OCI-LY7 (cell line): ENCODE measurements at regions not wholly inside any gene's neighbourhood (a gene's known extent, or its start where the extent isn't known, plus 50 kb on each side); places are given as distances from the start of the nearest gene placed in this dataset.

ENCODE experiments used
- EZH2phosphoT487 ChIP-seq: fragments of 200-600 bp; sonication (generic); IDR thresholded peaks from 2 replicates; pipeline ENCODE4 v1.6.1; 2018; ENCODE audit warnings: low read depth, borderline replicate concordance, mild to moderate bottlenecking, mixed run types, antibody characterized with exemption, low read length, moderate library complexity, mixed read lengths
- TF ChIP-seq, protein P1 (sequence below): fragments of 200-600 bp; sonication (generic); conservative IDR thresholded peaks from 2 replicates; pipeline ENCODE4 v1.5.1; 2014; ENCODE audit warnings: mild to moderate bottlenecking, antibody characterized with exemption, low read length, moderate library complexity, mixed read lengths

DNA sequence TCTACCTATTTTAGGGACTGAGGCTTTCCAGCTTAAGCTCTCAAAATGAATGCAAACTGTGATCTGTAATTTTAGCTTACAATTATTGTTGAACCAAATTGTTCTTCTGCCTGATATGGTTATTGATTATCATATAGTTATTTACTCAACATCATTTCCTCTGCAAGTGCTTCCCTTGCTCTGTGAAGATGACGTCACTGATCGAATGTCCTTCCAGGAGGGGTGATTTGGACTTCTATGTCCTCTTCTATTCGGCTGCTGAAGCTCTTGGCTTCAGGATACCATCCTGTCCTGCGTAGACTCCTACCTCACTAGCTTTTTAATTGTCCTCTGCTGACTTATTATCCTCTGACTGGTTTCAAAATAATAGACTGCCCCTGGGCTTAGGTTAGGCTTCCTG lies 137.4 kb upstream of the LARGE1 start:
- TF ChIP-seq, protein P1, sequence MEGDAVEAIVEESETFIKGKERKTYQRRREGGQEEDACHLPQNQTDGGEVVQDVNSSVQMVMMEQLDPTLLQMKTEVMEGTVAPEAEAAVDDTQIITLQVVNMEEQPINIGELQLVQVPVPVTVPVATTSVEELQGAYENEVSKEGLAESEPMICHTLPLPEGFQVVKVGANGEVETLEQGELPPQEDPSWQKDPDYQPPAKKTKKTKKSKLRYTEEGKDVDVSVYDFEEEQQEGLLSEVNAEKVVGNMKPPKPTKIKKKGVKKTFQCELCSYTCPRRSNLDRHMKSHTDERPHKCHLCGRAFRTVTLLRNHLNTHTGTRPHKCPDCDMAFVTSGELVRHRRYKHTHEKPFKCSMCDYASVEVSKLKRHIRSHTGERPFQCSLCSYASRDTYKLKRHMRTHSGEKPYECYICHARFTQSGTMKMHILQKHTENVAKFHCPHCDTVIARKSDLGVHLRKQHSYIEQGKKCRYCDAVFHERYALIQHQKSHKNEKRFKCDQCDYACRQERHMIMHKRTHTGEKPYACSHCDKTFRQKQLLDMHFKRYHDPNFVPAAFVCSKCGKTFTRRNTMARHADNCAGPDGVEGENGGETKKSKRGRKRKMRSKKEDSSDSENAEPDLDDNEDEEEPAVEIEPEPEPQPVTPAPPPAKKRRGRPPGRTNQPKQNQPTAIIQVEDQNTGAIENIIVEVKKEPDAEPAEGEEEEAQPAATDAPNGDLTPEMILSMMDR: no peak
- TF ChIP-seq EZH2phosphoT487: no peak
